Activated T-cell treated with anti-CD3 and anti-CD28 coated beads for 24 hours (primary cell): ENCODE measurements at regions not wholly inside any gene's neighbourhood (a gene's known extent, or its start where the extent isn't known, plus 50 kb on each side); places are given as distances from the start of the nearest gene placed in this dataset.
"Not testable (repeated sequence)": the region's sequence is repeated elsewhere in the genome, so short reads cannot be mapped to it uniquely, and the experiment has no call there.

Source experiments
- DNase-seq: peaks from one replicate; pipeline ENCODE4 v3.0.0-alpha.2; 2020; ENCODE audit warnings: low read depth

DNA sequence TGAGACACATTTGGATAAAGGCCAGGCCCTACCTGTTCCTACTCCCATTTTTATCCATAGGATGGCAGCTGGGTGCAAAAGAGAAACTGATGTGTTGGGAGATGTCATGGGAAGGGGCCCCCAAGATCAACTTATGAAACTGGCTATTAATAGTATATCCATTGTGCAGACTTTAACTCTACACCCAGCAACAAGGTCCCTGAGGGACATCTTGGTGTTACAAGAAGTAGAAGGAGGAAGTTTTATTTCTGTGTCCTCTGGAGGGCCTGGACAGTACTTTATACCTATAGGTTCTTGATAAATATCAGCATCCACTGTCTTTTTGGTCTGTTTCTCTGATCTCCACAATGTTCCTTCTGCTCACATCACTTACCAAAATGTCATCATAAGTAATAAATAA lies 84.6 kb downstream of the BTG1 start:
- no peak for DNase-seq

GRCh38 chr12:92059960-92060359 lies 85.7 kb downstream of the BTG1 start:
- no peak for DNase-seq

DNA sequence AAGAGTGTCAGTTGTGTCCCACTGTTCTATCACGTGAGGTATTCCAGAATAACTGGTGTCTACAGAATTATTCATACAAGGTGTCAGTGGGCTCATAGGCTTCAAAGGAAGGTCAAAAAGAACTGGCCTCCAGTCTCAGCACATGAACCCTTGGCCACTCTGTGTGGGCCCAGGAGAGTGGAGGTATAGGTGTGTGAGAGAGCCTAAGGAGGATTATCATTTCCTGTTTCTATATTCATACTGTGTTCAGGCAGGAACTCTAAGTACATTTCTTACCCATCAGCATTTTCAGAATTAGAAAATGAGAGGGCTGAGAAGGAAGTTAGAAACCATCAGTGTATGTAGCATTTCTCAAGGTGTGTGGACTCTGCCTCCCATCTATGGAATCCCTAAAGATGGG lies 87.0 kb downstream of the BTG1 start:
- DNase-seq, result no peak

GRCh38 chr12:92056756-92057155 lies 88.9 kb downstream of the BTG1 start:
- not testable (repeated sequence) for DNase-seq

- no peak for DNase-seq
Measured at GRCh38 chr12:92056290-92056689, 89.4 kb downstream of the BTG1 start.

DNA sequence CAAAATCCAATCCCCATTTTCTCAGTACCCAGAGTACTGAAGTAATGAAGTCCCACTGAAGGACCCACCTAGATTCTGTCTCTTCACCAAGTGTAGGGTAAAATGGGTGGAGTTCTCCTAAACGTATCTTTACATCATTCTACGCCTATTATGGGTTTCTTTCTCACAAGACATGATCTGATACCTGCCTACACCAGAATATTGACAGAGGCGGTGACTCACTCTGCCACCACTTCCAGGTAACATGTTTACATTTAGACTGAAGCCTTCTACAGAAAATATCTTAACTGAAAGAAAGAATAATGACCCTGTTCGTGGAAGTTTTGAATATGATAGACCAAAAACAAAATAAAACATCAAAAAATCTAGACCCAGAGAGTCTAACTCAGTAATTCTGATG lies 89.8 kb downstream of the BTG1 start:
- peak; percentile 38 for DNase-seq

DNA sequence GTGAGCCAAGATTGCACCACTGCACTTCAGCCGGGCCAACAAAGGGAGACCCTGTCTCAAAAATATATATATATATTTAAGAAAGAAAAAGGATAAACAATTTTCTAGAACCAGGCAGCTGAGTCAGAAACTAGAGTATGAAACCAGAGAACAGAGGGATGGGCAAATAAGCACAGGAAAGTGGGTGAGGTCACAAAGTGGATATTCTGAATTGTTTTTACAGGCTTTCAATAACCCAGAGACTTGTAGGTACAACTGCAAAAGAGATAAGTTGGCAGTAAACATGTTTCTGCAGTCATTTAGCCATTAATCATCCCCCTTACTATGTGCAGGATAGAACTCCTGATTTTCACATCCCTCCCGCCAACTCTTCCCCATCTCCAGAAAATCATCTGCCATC lies 94.2 kb downstream of the BTG1 start:
- DNase-seq, result no peak

DNA sequence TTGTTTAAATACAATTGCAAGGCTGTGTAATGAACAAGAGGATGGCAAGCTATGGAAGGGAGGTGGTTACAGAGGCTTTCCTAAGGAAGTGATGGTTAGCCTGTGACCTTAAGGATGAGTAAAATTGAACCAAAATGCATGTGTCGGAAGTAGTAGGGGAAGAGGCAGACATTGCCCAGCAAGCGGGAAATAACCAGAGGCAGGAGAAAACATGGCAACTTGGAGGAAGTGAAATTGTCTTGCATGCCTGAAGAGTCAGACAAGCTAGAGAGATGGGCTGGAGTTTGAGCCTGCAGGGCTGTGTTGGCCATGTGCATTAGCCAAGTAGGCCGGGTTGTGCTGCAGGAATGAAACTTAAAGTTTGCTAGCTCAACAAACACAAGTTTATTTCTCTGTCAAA lies 96.2 kb downstream of the BTG1 start:
- DNase-seq, result no peak

GRCh38 chr12:92047393-92047826 lies 98.2 kb downstream of the BTG1 start:
- no peak for DNase-seq

DNA sequence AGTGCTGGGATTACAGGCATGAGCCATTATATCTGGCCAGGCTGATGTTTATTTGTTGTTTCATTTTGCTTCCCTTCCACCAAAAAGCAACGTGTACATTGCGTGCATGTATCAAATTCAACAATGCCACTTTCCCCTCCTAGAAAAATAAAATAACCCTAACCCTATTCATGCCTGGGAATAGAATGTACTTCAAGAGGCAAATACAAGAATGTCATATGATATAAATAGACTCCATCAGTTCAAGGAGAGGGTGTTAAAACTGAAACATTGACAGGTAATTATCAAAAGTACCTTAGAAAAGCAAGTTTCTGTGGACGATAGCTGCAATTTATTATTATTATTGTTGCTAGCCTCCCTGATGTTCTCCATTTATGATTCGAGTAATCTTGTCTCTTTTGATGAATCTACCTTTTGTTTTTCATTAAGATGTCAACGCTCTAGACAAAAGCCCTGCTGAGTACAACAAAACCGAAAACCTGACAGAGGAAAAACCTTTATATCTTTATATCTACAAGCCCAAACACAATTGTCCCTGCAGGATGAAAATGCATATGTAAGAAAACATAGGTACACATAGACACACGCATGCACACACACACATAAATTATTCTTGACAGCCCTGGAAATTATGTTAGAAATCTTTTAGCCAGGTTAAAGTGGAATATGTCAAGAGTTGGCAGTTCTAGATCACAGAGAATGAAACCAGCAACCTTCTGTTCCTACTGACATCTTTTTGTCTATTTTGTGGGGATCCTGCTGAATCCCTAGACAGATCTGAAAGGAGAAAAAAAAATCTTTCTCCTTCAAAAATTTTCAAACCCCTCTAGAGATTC lies 98.9 kb downstream of the BTG1 start:
- no peak for DNase-seq

DNA sequence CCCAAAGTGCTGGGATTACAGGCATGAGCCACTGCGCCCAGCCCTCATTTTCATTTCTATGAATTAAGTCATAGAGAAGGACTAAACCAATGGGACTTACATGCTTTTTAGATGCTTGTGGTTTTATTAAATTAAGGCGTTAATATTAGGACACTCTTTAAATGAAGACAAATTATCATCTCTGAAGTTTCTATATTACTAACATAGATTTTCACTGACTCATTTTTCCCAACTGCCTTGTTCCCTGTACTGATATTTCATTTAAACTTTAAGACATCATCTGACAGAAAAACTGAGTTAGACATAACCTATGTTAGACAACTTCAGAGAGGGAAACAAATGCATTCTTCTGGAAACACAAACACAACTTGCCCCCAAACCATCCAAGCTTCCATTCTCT lies 99.8 kb downstream of the BTG1 start:
- no peak for DNase-seq

DNA sequence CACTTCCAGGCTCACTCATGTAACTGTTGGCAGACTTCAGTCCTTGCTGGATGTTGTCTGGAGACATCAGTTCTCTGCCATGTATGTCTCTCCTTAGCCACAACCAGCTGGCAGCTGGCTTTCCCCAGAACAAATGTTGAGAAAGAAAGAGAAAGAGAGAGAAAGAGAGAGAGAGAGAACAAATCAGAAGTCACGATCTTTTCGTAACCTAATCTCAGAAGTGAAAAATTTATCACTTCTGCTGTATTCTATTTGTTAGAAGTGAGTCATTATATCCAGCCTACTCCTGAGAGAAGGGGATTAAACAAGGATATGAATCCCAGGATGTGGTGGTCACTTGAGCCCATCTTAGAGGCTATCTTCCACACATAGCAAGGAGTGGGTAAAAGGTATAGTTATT lies 101.2 kb downstream of the BTG1 start:
- DNase-seq, result no peak

DNA sequence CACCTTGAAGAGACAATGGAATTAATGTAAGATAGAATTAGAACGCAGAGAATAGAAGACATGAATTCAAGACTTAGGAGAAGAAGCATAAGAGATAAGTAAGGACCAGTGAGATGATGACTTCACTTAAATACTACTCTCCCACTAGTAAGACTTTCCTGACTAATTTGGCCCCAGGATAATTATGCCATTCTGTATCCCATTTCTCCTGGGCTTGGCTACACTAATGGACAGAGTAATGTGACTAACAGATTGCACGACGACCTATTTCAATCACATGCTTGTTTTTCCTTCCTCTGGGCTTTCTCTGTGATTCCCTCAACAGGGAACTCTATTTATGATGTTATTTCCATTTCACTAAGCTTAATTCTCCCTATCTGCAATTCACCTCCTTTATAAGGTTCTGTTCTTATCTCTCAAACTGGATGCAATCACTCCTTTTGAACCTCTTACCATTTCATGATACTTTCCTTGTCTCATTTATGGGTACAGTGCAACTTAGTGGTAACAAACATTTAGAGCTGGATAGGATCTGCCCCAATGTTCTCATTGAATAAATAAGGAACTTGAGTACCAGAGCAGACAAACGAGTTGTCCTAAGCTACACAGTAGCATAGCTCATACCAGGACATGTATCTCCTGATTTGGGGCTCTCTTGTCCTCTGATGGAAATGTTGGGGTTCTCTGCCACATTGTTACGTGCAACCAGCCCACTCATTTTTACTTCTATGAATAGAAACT lies 102.7 kb downstream of the BTG1 start:
- no peak for DNase-seq

- no peak for DNase-seq
Measured at GRCh38 chr12:92041742-92042141, 103.9 kb downstream of the BTG1 start.

- DNase-seq, result no peak
Measured at GRCh38 chr12:92039046-92039445, 106.6 kb downstream of the BTG1 start.

DNA sequence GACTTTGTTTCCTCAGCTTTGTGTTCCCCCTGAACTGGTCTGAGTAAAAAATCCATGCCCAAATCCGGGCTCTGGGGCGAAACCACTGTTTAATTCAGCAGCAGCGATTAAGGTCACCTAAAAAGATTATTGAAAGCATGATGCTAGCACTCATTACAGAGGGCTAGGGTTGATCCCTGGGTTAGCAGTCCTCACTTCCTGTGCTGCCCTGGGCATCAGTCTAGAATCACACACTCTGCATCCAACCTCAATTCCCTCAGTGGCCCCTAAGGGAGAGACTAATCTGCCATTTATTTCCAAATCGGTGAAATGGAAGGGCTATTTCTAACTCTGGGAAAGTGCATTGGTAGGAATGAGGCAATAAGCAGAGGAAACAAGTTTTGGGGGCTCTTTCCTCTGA lies 107.2 kb downstream of the BTG1 start:
- DNase-seq, result no peak

DNA sequence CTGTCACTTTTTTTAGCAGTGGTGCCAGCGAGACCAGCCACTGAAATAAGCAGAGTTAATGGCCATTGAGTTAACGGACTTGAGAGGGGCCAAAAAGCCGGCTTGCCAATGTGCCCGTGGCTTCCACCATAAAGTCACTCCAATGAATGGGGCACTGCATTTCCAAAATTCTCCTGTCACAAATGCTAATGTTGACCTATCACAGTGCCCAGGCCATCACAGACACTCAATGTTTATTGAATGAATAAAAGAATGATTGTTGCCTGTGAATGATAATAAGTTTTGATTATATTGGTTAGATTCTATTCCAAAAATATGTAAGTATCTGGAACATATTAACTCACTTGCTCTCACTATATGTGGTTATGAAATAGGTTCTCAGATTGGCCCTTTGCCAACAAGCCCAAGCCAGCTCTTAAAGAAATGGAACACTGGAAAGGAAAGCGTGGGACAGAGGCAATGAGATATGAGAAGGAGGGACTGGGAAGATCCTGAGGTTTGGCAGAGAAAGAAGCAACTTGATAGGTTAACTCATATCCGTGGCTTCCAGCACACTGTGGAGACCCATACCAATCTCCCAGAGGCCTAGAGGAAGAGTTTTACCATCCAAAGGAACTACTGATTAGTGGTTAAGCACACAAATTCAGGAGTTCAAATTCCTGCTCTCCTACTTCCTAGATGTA lies 108.7 kb downstream of the BTG1 start:
- DNase-seq, result no peak

- DNase-seq, result no peak
Measured at GRCh38 chr12:92036061-92036620, 109.5 kb downstream of the BTG1 start.

DNA sequence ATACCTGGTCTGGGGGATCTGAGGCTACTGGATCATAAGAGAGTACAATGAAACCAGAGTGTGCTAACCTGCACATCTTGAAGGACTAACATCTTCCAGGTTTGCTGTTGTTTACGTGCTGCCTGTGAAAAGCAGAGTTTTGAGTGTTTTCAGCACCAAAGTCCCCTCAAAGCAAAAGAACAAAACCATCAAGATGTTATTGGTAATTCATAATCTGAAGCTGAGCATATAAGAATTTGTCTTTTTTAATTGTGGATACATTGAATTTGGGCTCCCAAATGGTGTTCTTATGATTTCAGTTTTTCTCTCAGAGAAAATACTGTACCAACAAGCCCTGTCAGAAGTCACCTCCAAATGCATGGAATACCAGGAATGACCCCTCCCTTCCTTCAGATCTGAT lies 110.2 kb downstream of the BTG1 start:
- no peak for DNase-seq

GRCh38 chr12:92034858-92035401 lies 110.7 kb downstream of the BTG1 start:
- peak; percentile 23 for DNase-seq

- DNase-seq, result no peak
Measured at GRCh38 chr12:92034083-92034482, 111.6 kb downstream of the BTG1 start.

GRCh38 chr12:92032965-92033364 lies 112.7 kb downstream of the BTG1 start:
- DNase-seq, result no peak
